GM19239 (cell line): ENCODE measurements at regions not wholly inside any gene's neighbourhood (a gene's known extent, or its start where the extent isn't known, plus 50 kb on each side); places are given as distances from the start of the nearest gene placed in this dataset.
A peak's percentile ranks its signal among the peaks of the same experiment; 100 is the strongest.
"Not testable (repeated sequence)": the region's sequence is repeated elsewhere in the genome, so short reads cannot be mapped to it uniquely, and the experiment has no call there.

ENCODE experiments used
- DNase-seq: peaks from one replicate; pipeline ENCODE4 v3.0.0; 2011; ENCODE audit warnings: low spot score; ENCODE audit not compliant: insufficient read length
- FAIRE-seq: peaks from 2 replicates; lab custom pipeline; 2011; peaks lifted over from hg19 to GRCh38; lab: Jason Lieb, UNC

DNA sequence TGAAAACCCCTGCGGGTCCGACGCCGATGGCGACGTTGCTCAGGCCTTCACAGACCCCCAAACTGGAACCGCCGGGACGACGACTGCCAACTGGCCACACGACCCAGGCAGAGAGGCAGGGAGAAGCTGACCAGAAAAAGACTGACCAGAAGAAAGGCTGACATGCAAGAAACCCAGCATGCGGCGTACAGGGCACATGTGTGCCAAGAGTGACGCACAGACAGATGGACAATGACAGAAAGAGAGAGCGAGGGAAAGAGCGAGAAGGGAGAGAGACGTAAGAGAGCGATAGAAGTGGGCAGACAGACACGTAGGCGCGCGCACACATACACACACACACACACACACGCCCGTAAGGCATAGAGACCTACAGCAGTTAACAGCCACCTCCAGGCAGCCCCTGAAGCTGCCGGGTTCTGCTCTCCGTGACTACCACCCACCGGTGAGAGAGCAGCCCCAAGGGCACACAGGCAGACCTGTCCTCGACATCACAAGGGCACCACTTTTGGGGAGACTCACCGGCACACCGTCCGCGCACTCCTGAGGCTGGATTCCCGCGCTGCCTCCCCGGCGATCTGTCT, 67.2 kb upstream of the ZNF527 start:
- FAIRE-seq (no peak), DNase-seq (no peak)

DNA sequence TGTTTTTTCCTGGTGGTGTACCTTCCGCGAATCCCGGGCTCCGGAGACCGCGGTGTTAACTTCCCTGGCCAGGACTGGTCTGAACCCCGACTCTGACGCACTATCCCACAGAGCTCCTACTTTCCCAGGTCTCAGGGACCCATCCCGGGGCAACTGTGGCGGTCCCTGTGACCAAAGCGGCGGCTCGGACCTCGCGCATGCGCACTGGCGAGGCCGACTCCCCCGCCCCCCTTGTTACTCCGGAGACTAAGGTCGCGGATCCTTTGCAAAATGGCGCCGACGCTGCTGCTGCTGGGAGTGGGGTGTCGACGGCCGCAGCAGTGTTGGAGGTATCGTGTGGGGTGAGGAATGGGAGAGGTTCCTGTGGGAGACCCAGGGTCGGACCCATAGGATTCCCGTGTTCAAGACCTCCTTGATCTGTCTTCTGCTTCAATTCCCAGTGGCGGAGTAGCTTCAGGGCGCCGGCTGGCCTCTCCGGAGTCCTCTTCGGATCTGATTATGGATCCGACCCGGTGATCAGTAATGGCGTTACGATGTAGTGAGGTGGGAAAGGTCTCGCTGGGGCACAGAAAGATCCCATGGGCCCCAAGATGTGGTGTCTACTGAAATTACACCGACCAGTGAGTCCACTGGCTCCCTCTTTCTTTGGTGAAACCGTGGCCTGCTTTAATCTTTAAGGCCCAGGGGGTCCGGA, 66.6 kb upstream of the ZNF527 start:
- FAIRE-seq (no peak), DNase-seq (no peak)

DNA sequence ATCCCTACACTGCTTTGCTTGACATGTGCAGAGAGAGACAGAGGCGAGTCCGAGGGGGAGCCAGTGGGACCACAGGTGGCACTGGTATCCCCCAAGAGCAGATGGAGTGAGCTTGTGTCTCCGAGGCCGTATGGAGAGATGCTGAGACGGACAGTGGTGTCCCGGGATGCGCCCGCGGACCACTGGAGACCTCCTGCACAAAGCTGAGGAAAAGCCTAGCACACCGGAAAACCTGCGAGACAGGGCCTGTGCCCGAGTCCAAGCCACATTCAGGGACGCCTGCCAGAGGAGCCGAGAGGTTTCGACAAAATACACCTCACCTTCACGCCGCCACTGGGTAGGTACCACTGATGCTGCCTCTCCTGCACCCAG, 66.0 kb upstream of the ZNF527 start:
- DNase-seq (no peak), FAIRE-seq (no peak)

DNA sequence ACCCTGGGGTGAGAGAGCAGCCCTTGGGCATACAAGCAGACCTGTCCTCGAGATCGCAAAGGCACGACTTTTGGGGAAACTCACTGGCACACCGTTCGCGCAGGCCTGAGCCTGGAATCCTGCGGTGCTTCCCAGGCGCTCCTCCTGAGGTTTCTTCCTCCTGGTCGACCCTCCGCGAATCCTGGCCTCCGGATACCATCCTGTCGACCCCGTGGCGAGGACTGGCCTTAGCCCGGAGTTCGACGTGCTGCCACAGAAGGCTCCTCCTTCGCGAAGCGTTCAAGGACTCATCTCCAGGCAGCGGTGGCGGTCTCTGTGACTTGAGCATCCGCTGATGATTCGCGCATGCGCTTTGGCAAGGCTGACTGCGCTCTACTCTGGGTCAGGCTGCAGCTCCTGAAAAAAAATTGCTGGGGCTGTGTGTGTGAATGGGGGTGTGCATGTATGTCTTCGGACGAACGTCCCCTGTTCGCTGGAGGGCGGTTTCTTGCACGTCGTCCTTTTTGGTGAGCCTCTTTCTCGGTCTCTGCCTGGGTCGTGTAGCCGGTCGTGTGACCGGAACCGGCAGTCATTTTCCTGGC, 64.4 kb upstream of the ZNF527 start:
- DNase-seq (no peak), FAIRE-seq (no peak)

DNA sequence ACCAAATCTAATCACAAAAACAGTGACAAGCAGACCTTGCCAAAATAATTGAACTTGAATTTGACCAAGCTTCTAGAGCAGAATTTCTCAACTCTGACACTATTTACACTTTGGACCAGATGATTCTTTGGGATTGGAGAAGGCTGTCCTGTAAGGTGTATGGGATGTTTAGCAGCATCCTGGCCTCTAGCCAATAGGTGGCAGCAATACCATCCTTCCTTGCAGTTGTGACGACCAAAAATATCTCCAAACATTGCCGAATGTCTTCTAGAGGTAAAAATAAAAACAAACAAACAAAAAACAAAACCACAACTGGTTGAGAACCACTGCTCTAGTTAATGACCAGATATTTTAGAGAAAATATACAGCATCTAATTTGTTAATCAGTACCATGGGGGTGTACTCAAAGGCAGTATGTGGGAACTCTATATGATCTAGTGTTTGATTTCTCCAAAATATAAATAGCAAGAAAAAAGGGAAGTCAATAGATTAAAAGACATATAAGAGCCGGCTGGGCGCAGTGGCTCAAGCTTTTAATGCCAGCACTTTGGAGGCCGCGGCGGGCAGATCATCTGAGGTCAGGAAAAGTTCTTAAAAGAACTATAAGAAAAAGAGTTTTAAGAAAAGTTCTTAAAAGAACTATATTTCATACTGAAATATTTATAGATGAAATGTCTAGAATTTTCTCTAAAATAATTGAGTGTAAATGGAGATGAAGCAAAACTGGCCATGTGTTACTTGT, 60.9 kb upstream of the ZNF527 start:
- no peak for DNase-seq
- FAIRE-seq: no peak

DNA sequence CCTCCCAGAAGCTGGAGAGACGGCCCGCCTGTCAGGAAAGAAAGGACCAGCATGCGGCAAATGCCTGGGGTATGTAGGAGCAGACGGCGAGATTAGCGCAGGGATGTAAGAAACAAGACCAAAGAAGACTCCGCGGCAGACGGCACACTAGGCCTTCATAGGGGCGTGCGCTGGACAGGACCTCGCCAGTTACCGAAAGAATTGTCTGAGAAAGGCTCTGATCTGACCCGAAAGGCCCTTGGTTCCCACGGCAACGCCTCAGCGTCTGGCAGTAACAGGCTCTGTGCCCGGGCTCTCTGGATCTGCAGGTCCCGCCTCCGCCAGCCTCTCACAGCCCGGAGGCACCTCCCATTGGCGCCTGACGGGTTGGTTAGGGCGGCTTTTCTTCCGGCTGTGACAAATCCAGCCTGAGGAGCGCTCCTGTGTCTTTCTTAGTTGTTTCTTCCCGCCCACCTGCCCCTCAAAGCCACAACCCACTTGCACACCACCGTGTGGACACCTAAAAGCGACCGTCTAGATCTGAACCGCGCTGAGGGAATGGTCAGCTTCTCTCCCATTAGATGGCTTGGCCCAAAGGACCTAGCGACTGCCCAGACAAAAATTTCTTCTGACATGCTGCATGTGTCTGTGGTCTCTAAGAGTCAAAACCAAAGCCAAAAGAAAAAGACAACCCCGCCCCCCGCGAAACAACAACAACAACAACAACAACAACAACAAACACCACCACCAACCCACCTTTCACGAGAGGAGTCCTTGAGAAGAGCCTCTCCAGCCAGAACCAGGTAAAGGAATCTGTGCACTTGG, 58.2 kb upstream of the ZNF527 start:
- not testable (repeated sequence) for DNase-seq, FAIRE-seq

DNA sequence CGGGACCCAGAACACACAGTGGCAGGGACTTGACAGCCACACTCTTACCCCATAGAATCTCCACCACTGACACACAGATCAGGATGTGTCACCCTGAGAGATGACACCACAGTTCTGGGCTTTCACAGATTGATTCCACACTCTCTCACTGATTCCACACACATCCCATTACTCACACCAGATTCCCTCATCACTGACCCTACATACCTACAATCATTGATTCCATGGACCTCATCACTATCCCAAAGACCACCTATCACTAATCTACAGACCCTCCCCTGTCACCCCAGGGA, 57.6 kb upstream of the ZNF527 start:
- DNase-seq (no peak), FAIRE-seq (no peak)

DNA sequence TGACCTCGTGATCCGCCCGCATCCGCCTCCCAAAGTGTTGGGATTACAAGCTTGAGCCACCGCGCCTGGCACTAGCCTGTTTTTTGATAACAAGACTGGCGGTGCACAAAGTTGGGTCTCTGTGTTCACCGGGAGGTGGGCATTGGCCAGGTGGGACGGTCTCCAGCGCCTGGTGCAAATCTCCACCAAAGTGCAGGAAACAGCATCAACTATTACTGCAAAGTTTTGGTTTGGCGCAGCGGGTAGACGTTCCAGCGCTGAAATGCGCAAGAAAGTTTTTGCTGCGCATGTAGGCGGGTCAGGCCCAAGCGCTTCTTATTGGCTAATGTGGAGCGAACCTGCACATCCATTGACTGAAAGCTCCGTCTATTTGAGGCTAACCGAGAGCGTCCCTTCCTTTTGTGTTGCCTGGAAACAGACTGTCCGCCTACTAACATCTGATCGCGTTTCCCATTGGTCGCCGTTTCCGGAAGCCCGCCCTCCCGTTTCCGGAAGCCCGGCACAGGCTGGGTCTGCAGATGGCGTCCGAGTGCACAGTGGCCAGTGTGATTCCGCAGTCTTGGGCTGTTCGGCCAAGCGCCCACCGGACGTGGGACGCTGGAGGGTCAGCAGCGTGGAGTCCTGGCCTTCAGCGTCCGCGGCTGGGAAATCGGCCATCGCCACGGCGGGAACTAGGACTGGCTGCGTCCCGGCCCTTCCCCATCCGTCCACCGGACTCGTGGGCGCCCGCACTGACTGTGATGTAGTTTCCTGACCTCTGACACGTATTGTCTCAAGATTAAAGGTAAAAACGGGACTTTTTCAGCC, 53.3 kb upstream of the ZNF527 start:
- peak; percentile 83 for DNase-seq

DNA sequence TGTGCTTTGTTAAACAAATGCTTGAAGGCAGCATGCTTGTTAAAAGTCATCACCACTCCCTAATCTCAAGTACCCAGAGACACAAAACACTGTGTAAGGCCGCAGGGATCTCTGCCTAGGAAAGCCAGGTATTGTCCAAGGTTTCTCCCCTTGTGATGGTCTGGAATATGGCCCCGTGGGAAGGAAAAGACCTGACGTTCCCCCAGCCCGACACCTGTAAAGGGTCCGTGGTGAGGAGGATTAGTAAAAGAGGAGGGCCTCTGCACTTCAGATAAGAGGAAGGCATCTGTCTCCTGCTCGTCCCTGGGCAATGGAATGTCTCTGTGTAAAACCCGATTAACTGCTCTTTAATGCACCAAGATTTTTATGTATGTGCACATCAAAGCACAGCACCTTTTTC, 49.9 kb upstream of the ZNF527 start:
- FAIRE-seq, DNase-seq: not testable (repeated sequence)

More for the DNA sequence above, 53.3 kb upstream of the ZNF527 start:
- FAIRE-seq: peak; percentile 97
